Duodenal mucosa (tissue), 2 donors: ENCODE measurements at regions not wholly inside any gene's neighbourhood (a gene's known extent, or its start where the extent isn't known, plus 50 kb on each side); places are given as distances from the start of the nearest gene placed in this dataset.
"Not testable (repeated sequence)": the region's sequence is repeated elsewhere in the genome, so short reads cannot be mapped to it uniquely, and the experiment has no call there.

Source experiments
- H3K27ac ChIP-seq: one replicate; pipeline ENCODE4 v1.7.0; 2013; ENCODE audit warnings: low read depth, low read length
- H3K27me3 ChIP-seq, 2 donors: one replicate each; pipeline ENCODE4 v1.7.0; 2013; ENCODE audit warnings: low read length in 2 of 2, control low read depth in 1 of 2; ENCODE audit not compliant: insufficient read depth in 2 of 2, control insufficient read depth in 1 of 2
- H3K36me3 ChIP-seq, 2 donors: one replicate each; pipeline ENCODE4 v1.7.0; 2013; ENCODE audit warnings: low read length in 2 of 2, control low read depth in 1 of 2; ENCODE audit not compliant: insufficient read depth in 2 of 2, control insufficient read depth in 1 of 2
- H3K4me1 ChIP-seq, 2 donors: one replicate each; pipeline ENCODE4 v1.7.0; 2013; ENCODE audit warnings: low read length in 2 of 2, control low read depth in 1 of 2; ENCODE audit not compliant: insufficient read depth in 2 of 2, control insufficient read depth in 1 of 2
- H3K4me3 ChIP-seq, 2 donors: one replicate each; pipeline ENCODE4 v1.7.0; 2013; ENCODE audit warnings: low read length in 2 of 2, low read depth in 1 of 2
- H3K9ac ChIP-seq, 2 donors: one replicate each; pipeline ENCODE4 v1.7.0; 2013; ENCODE audit warnings: low read length in 2 of 2, low read depth in 1 of 2
- H3K9me3 ChIP-seq, 2 donors: one replicate each; pipeline ENCODE4 v1.7.0; 2013; ENCODE audit warnings: low read length in 2 of 2, control low read depth in 1 of 2; ENCODE audit not compliant: control insufficient read depth in 1 of 2

DNA sequence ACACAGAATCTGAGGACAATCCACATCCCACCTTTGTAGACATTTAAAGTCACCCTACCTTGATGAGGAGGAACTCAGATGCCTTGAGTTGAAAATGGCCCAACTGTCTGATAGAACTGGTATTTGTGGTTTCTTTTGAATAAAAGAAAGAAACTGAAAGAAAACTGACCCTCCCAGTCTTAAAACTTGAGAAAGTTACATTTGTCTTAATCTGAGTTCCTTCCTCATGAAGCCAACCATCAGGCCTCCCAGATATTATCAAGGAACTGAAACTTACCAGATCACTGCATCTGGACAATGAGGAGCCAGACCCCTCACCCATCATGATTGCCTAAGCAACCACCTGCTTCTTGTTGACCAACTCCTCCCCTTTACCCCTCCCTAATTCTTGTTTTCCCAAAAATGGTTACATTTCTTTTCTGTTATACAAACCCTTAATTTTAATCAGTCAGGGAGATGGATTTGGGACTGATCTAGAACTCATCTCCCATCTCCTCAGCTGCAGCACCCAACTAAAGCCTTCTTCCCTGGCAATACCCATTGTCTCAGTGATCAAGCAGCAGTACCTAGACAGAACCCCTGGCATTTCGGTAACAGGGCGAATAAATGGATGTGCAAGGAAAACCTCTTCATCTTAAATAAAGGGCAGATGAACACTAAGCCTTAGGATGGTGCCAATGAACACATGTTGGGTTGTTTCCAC, 72.0 kb upstream of the RESF1 start:
- H3K4me1 ChIP-seq = peaks cover 0 to 5% of the 10 kb centered on the region in 2 donors
- H3K4me3 ChIP-seq = peak overlapping the region in 1 of 2 donors; percentile 10
- no peaks in the 10 kb centered on the region for H3K36me3 ChIP-seq
- H3K9me3 ChIP-seq = peaks cover 6 to 20% of the 10 kb centered on the region in 2 donors
- no peak overlapping the region for H3K9ac ChIP-seq
- no peaks in the 10 kb centered on the region for H3K27me3 ChIP-seq
- no peak overlapping the region for H3K27ac ChIP-seq

DNA sequence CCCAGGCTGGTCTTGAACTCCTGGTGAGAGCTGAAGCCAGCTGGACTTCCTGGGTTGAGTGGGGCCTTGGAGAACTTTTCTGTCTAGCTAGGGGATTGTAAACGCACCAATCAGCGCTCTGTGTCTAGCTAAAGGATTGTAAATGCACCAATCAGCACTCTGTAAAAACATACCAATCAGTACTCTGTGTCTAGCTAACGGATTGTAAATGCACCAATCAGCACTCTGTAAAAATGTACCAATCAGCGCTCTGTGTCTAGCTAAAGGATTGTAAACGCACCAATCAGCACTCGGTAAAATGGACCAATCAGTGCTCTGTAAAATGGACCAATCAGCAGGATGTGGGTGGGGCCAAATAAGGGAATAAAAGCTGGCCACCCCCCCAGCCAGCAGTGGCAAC, 76.5 kb upstream of the RESF1 start:
- not testable (repeated sequence) for H3K4me1 ChIP-seq, H3K36me3 ChIP-seq, H3K9ac ChIP-seq, H3K27me3 ChIP-seq, H3K27ac ChIP-seq, H3K4me3 ChIP-seq, H3K9me3 ChIP-seq

DNA sequence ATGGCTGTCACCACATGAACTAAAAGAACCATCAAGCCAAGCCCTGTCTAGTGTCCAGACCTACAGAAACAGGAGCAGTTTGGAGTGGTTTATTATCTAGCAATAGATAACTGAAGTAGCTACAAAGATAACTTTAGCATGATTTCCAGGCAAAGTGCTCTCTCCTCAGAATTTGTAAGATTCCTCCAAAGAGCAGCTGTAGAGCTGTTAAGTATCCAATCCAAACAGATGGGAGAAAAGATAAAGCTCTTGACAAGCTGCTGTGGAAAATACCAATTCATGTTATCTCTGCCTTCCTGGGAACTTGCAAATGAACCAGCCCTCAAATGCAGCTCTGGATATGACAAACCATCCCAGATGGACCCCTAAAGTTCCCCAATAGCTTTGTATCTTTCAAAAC, 78.9 kb upstream of the RESF1 start:
- Histone ChIP-seq H3K4me3 (no peak overlapping the region), H3K9ac (no peak overlapping the region), H3K9me3 (no peaks in the 10 kb centered on the region), H3K4me1 (no peaks in the 10 kb centered on the region), H3K36me3 (no peaks in the 10 kb centered on the region), H3K27me3 (no peaks in the 10 kb centered on the region), H3K27ac (no peak overlapping the region)

DNA sequence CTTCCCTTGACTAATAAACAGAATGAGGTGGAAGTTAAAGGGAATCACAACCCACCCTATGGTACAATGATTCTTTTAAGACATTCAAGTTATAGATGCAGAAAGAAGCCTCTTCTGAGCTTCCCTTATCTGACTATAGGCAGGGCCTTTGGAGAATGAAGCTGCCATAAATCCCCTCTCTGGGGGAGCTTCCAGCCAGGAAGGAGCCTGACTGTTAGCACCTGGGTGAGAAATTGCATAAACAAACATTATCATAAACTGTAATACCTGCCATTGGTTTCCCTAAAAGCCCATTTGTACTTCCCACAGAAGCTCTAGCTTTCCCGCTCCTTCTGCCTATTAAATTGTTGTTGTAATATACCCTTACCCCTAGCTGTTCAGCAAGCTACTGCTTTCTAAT, 81.3 kb upstream of the RESF1 start:
- Histone ChIP-seq H3K9me3 (no peaks in the 10 kb centered on the region), H3K27me3 (no peaks in the 10 kb centered on the region), H3K4me3 (no peak overlapping the region), H3K36me3 (no peaks in the 10 kb centered on the region), H3K9ac (no peak overlapping the region), H3K27ac (no peak overlapping the region), H3K4me1 (no peaks in the 10 kb centered on the region)

DNA sequence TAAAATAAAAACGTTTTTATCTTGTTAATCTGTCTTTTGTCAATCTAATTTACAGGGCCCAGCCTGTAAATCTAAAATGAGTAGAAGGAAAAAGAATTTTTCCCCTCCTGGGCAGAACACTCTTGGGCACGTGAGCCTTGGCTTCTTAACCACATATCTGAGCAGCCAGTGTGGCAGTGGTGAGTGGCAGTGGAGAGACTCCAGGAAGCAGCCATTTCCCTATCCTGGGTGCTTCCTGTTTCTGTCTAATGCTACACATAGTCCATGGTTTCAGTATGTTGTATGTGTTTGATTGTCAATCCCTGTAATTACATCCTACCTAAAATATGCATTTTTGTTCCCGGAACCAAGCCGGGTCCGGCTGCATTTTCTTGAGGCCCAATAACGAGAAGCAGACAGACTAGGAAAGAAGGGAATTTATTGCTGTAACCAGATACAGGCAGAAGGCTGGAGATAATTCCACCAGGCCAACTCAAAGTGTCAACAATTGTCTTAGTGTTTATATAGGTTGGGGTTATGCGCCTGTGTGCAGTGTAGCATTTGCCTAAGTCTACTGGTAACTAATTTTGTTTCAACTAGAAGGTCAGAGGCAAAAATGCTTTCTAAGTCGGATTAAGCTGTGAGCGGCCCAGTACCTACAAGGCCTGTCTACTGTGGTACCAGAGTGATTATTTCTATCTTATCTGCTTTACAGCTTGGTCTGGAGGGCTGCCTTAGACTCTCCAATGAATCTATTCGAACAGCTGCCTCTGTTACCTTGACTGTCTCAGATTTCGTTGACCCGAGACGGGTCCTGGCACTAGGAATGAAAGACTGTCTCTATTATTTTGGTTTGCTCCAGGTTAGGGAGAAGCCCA, 82.4 kb upstream of the RESF1 start:
- no peaks in the 10 kb centered on the region for H3K36me3 ChIP-seq
- H3K27me3 ChIP-seq = no peaks in the 10 kb centered on the region
- no peaks in the 10 kb centered on the region for H3K4me1 ChIP-seq
- H3K9ac ChIP-seq = no peak overlapping the region
- no peak overlapping the region for H3K4me3 ChIP-seq
- no peak overlapping the region for H3K27ac ChIP-seq
- no peaks in the 10 kb centered on the region for H3K9me3 ChIP-seq

DNA sequence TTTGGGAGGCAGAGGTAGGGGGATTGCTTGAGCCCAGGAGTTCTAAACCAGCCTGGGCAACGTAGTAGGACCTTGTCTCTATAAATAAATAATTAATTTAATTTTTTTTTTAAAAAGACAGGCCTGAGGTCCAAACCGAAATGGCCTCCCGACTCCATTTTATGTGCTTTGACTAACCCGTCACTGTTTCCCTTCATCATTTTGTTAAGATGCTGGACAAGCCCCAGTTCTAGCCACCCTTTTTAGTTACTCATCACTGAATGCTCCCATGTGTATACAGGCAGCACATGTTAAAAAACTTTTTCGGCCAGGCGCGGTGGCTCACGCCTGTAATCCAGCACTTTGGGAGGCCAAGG, 83.6 kb upstream of the RESF1 start:
- H3K4me1 ChIP-seq = no peaks in the 10 kb centered on the region
- no peaks in the 10 kb centered on the region for H3K27me3 ChIP-seq
- no peaks in the 10 kb centered on the region for H3K9me3 ChIP-seq
- H3K9ac ChIP-seq = no peak overlapping the region
- no peak overlapping the region for H3K27ac ChIP-seq
- no peaks in the 10 kb centered on the region for H3K36me3 ChIP-seq
- no peak overlapping the region for H3K4me3 ChIP-seq

DNA sequence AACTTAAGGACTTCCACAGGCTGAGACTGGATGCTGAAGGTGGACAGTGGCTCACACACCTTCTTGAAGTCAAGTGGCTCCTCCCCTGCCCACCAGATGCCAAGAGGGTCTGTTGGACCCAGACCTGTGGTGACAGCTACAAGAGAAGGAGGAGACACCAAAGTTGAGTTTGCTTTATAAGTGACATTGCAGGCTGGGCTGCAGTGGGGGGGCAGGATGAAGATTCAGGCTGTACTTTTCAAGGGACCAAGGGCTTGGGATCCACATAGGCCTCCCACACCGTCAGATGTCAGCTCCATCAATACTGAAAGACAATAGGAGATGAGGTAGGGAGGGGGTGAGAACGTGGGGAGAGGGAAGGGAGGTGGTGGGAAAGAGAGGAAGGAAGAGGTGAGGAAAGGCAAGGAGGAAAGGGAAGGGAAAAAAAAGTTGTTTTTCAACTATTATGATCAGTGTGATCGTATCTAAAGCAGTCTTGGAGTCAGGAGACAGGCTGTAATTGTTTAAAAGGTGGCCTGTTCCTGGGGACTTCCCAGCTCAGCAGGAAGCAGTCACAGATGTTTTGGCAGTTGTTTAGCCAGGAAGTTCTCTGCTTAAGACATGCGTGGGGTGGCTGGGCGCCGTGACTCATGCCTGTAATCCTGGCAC, 84.1 kb upstream of the RESF1 start:
- Histone ChIP-seq H3K4me3 (no peak overlapping the region), H3K36me3 (no peaks in the 10 kb centered on the region), H3K9me3 (no peaks in the 10 kb centered on the region), H3K4me1 (no peaks in the 10 kb centered on the region), H3K27me3 (no peaks in the 10 kb centered on the region), H3K27ac (no peak overlapping the region), H3K9ac (no peak overlapping the region)

DNA sequence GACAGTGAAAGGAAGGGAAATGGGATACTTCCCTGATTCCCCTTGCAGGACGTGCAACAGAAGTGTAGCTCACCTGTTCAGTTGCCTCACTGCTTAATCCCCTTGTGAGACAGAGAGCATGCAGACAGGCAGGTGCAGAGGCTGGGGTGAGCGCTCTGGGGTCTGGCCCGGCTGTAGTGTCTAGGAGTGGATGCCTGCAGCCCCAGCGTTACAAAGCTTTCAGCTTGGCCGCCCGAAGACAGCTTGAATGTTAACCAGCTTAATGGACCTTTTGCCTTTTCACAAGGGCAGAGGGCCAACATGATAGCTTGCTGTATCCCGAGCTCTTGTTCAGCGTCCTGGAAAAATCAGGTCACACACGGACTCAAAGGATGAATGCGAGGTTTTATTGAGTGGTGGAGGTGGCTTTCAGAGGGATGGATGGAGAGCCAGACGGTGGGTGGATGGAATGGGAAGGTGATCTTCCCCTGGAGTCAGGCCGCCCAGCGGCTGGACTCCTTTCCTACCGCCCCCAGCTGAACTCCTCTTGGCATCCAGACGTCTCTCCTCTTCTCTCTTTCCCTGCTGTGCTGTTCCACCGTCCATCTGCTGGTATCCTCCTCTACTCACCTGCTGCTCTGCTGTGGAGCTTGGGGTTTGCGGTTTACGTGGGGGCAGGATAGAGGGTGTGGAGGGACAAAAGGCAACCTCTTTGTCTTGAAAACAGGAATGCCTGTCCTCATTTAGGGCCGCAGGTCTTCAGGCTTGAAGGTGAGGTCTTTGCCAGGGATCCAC, 86.2 kb upstream of the RESF1 start:
- no peak overlapping the region for H3K4me3 ChIP-seq
- H3K27me3 ChIP-seq = no peaks in the 10 kb centered on the region
- no peaks in the 10 kb centered on the region for H3K4me1 ChIP-seq
- no peaks in the 10 kb centered on the region for H3K9me3 ChIP-seq
- no peak overlapping the region for H3K9ac ChIP-seq
- no peak overlapping the region for H3K27ac ChIP-seq
- H3K36me3 ChIP-seq = no peaks in the 10 kb centered on the region

DNA sequence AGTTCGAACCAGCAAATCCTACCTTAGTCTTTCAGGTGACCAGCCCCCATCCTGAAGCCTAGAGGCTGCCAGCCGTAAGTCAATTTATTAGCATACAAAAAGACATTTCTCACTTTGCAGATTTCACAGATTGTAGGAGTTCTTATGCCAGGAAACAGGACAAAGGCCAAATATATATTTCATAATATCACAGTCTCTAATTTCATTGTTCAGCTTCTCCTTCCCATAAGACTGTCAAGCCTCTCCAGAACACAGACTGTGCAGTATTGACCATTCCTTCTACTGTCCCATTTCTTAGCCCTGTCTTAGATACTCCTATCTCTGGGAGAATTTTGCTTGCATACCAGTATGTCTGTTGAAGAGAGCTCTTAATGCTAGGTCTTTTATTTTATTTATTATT, 89.2 kb upstream of the RESF1 start:
- Histone ChIP-seq H3K9me3 (no peaks in the 10 kb centered on the region), H3K36me3 (no peaks in the 10 kb centered on the region), H3K4me3 (no peak overlapping the region), H3K9ac (no peak overlapping the region), H3K27me3 (no peaks in the 10 kb centered on the region), H3K4me1 (no peaks in the 10 kb centered on the region), H3K27ac (no peak overlapping the region)

DNA sequence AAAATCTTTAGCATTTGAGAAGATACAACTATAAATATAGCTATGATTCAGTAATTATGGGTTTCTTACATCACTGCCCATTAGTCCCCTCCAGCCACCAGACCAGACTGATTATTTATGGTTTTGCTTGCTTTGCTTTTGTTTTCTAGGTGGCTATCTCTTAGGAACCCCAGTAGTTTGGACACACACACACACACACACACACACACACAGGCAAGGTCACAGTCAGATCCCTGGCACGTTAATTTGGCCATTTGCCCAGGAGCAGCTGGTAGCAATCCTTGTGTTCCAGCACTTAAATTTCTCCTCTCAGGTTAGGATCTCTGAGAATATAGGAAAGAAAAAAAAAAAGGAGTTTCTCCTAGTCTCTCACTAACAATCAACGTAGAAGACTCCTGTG, 90.2 kb upstream of the RESF1 start:
- Histone ChIP-seq H3K9ac (no peak overlapping the region), H3K27me3 (no peaks in the 10 kb centered on the region), H3K27ac (no peak overlapping the region), H3K9me3 (no peaks in the 10 kb centered on the region), H3K36me3 (no peaks in the 10 kb centered on the region), H3K4me1 (no peaks in the 10 kb centered on the region), H3K4me3 (no peak overlapping the region)
